ENCODE measurements at regions not wholly inside any gene's neighbourhood (a gene's known extent, or its start where the extent isn't known, plus 50 kb on each side); places are given as distances from the start of the nearest gene placed in this dataset.
"Not testable (repeated sequence)": the region's sequence is repeated elsewhere in the genome, so short reads cannot be mapped to it uniquely, and the experiment has no call there.

GRCh38 chr1:104100115-104100514, 350.4 kb downstream of the AMY1C start:
- TF ChIP-seq, protein P1, sequence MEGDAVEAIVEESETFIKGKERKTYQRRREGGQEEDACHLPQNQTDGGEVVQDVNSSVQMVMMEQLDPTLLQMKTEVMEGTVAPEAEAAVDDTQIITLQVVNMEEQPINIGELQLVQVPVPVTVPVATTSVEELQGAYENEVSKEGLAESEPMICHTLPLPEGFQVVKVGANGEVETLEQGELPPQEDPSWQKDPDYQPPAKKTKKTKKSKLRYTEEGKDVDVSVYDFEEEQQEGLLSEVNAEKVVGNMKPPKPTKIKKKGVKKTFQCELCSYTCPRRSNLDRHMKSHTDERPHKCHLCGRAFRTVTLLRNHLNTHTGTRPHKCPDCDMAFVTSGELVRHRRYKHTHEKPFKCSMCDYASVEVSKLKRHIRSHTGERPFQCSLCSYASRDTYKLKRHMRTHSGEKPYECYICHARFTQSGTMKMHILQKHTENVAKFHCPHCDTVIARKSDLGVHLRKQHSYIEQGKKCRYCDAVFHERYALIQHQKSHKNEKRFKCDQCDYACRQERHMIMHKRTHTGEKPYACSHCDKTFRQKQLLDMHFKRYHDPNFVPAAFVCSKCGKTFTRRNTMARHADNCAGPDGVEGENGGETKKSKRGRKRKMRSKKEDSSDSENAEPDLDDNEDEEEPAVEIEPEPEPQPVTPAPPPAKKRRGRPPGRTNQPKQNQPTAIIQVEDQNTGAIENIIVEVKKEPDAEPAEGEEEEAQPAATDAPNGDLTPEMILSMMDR (IDR thresholded peaks at IDR 0.05; ENCODE audit: low read depth, low read length) = no peak

DNA sequence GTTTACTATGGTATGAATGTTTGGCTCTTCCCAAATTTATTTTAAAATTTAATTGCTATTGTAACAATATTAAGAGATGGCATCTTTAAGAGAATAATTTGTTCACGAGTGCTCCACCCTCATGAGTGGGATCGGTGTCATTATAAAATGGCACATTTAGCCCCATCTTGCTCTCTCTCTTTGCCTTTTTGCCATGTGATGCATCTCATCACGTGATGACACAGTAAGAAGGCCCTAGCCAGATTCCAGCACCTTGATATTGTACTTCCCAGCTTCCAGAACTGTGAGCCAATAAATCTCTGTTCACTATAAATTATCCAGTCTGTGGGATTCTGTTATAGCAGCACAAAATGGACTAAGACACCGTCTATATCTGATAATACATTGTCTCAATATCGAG, 355.8 kb downstream of the AMY1C start:
- H3K4me3 ChIP-seq (ENCODE audit: low read depth, low read length) = no peak overlapping the region
- TF ChIP-seq, protein P1 (IDR thresholded peaks at IDR 0.05; ENCODE audit: low read depth, low read length) = no peak

More at GRCh38 chr1:104100115-104100514, 350.4 kb downstream of the AMY1C start:
- H3K4me3 ChIP-seq (ENCODE audit: low read depth, low read length) = no peak overlapping the region

DNA sequence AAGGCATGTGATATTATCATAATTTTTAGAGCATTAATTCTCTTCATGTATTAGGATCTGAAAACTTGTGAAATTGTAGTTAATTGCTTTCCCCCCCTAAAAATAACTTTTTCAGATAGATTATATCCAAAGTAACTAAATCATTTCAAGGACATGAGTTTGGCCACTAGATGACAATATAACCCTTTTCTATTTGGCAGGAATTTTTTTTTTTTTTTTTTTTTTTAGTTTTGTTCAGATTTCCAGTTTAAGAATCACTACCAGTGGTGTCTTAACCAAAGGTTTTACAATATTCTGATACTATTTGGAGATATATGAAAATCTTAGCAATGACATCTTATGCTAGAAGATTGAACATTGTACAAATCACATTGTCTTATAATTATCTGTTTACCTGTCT, 370.8 kb downstream of the AMY1C start:
- H3K4me3 ChIP-seq (ENCODE audit: low read depth, low read length) = no peak overlapping the region
- TF ChIP-seq, protein P1 (IDR thresholded peaks at IDR 0.05; ENCODE audit: low read depth, low read length) = no peak

- TF ChIP-seq, protein P1 (IDR thresholded peaks at IDR 0.05; ENCODE audit: low read depth, low read length) = no peak
- no peak overlapping the region for H3K4me3 ChIP-seq (ENCODE audit: low read depth, low read length)
Measured at GRCh38 chr1:104121271-104121670, 371.6 kb downstream of the AMY1C start.

DNA sequence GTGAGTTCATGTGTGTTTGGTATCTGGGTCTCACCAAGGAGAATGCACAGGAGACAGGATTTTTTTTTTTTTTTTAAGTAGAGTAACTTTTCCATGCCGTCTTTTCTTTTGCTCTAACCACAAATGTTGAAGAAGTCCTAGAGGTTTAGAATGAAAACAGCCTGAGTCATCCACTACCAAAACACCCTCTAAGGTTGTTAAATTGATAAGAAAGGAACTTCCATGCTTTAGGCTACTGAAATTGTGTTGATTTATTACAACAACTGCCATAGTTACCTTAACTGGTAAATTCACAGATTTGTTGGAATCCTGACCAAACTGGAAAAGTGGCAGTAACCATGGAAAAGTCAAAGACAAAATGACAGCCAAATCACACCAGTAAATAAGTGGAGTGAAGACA, 375.6 kb downstream of the AMY1C start:
- H3K4me3 ChIP-seq (ENCODE audit: low read depth, low read length) = no peak overlapping the region
- TF ChIP-seq, protein P1 (IDR thresholded peaks at IDR 0.05; ENCODE audit: low read depth, low read length) = no peak

- TF ChIP-seq, protein P1 (IDR thresholded peaks at IDR 0.05; ENCODE audit: low read depth, low read length) = no peak
Measured at GRCh38 chr1:104125970-104126369, 376.3 kb downstream of the AMY1C start.

DNA sequence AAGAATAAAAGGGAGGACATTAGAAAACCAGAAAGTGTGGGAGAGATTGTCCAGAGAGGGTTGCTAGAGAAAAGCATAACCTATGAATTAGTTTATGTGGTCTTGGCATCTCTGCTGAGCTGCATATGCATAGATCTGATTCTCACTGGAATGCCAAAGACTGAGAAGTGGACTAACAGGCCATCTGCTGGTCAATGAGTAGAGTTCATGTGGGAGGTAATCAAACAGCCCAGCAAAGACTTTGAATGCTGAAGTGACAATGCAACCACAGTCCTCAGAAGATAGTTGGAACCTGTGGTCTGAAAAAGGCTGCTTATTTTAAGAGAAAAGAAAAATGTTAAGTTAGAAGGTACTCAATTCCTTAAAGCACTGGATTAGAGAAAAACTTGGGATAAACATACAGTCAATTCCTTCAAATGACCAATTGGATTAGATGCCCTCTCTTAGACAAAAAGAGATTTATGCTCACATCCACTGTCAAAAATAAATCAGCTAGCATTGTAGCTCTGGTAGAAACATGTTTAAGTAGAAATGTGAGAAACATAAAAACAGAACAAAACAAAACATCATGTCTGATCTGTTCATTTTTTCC, 382.8 kb downstream of the AMY1C start:
- H3K4me3 ChIP-seq (ENCODE audit: low read depth, low read length) = no peak overlapping the region
- TF ChIP-seq, protein P1 (IDR thresholded peaks at IDR 0.05; ENCODE audit: low read depth, low read length) = no peak

More at GRCh38 chr1:104125970-104126369, 376.3 kb downstream of the AMY1C start:
- H3K4me3 ChIP-seq (ENCODE audit: low read depth, low read length) = no peak overlapping the region

DNA sequence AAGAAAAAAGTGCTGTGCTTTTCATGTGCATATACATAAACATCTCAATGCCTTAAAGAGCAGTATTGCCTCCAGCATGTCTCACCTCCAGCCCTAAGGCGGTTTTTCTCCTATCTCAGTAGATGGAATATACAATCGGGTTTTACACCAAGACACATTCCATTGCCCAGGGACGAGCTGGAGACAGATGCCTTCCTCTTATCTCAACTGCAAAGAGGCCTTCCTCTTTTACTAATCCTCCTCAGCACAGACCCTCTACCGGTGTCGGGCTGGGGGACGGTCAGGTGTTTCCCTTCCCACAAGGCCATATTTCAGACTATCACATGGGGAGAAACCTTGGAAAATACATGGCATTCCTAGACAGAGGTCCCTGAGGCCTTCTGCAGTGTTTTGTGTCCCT, 385.3 kb downstream of the AMY1C start:
- H3K4me3 ChIP-seq (ENCODE audit: low read depth, low read length) = not testable (repeated sequence)
